ENCODE measurements at regions not wholly inside any gene's neighbourhood (a gene's known extent, or its start where the extent isn't known, plus 50 kb on each side); places are given as distances from the start of the nearest gene placed in this dataset.

DNA sequence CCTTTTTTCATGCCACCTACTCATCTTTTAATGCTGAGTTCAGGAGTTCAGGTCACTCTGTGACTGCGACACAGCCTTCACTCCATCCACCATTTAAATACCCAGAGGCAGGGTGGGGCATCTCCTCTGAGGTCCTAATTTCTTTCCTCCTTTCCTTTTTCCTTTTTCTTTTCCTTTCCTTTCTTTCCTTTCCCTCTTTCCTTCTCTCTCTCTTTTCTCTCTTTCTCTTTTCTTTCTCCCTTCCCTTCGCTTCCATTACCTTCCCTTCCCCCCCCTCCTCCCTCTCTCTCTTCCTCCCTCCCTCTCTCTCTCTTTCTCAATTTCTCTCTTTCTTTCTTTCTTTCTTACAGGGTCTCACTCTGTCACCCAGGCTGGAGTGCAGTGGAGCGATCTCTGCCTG, 145.9 kb upstream of the SVIL start:
- TF ChIP-seq, protein P1, sequence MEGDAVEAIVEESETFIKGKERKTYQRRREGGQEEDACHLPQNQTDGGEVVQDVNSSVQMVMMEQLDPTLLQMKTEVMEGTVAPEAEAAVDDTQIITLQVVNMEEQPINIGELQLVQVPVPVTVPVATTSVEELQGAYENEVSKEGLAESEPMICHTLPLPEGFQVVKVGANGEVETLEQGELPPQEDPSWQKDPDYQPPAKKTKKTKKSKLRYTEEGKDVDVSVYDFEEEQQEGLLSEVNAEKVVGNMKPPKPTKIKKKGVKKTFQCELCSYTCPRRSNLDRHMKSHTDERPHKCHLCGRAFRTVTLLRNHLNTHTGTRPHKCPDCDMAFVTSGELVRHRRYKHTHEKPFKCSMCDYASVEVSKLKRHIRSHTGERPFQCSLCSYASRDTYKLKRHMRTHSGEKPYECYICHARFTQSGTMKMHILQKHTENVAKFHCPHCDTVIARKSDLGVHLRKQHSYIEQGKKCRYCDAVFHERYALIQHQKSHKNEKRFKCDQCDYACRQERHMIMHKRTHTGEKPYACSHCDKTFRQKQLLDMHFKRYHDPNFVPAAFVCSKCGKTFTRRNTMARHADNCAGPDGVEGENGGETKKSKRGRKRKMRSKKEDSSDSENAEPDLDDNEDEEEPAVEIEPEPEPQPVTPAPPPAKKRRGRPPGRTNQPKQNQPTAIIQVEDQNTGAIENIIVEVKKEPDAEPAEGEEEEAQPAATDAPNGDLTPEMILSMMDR (IDR thresholded peaks at IDR 0.05), result no peak
- TF ChIP-seq POLR2AphosphoS5 (IDR thresholded peaks at IDR 0.05), result no peak
- no peak for TF ChIP-seq POLR2A (IDR thresholded peaks at IDR 0.05)

Measured in breast epithelium (tissue), 3 donors.